H1 (cell line): ENCODE measurements at regions not wholly inside any gene's neighbourhood (a gene's known extent, or its start where the extent isn't known, plus 50 kb on each side); places are given as distances from the start of the nearest gene placed in this dataset.

Experiments used
- BCL11A ChIP-seq, 2 experiments: IDR thresholded peaks; one replicate each; pipeline ENCODE4 v1.6.1; 2011; ENCODE audit warnings: low read depth in 2 of 2, low read length in 2 of 2, mild to moderate bottlenecking in 2 of 2
- CEBPB ChIP-seq: IDR thresholded peaks from 2 replicates; pipeline ENCODE4 v1.6.1; 2012; ENCODE audit warnings: low read depth, low read length
- HDAC2 ChIP-seq, 2 experiments: fragments of 300-600 bp in 1 of 2; sonication (generic) in 1 of 2; IDR thresholded peaks; 2 replicates each; pipeline ENCODE4 v1.6.1; 2011 to 2012; ENCODE audit warnings: low read depth in 2 of 2, low read length in 2 of 2, mild to moderate bottlenecking in 2 of 2, moderate library complexity in 2 of 2, borderline replicate concordance in 1 of 2, inconsistent platforms in 1 of 2
- JUND ChIP-seq: IDR thresholded peaks from 2 replicates; pipeline ENCODE4 v1.6.1; 2011; ENCODE audit warnings: mild to moderate bottlenecking, improper control_type of control experiment, low read length
- MAFK ChIP-seq: IDR thresholded peaks from 2 replicates; pipeline ENCODE4 v1.6.1; 2012; ENCODE audit warnings: low read depth, mild to moderate bottlenecking, improper control_type of control experiment, low read length
- TEAD4 ChIP-seq: IDR thresholded peaks from 2 replicates; pipeline ENCODE4 v1.6.1; 2012; ENCODE audit warnings: low read depth, low read length, inconsistent platforms, mixed read lengths

- no peak for TF ChIP-seq CEBPB
- TF ChIP-seq MAFK = no peak
- no peak for TF ChIP-seq HDAC2 (IDR thresholded peaks at IDR 0.05; ENCODE audit: borderline replicate concordance in 1 of 2, low read depth in 2 of 2, low read length in 2 of 2)
- no peak for TF ChIP-seq BCL11A (IDR thresholded peaks at IDR 0.05; ENCODE audit: low read depth in 2 of 2, low read length in 2 of 2)
- TF ChIP-seq JUND = no peak
- no peak for TF ChIP-seq TEAD4
- TF ChIP-seq, all 59 proteins: peak for 0
Measured at GRCh38 chr12:19922717-19923116, 445.6 kb upstream of the PDE3A start (continued).
